ENCODE measurements at regions not wholly inside any gene's neighbourhood (a gene's known extent, or its start where the extent isn't known, plus 50 kb on each side); places are given as distances from the start of the nearest gene placed in this dataset.
"Not testable (repeated sequence)": the region's sequence is repeated elsewhere in the genome, so short reads cannot be mapped to it uniquely, and the experiment has no call there.

DNA sequence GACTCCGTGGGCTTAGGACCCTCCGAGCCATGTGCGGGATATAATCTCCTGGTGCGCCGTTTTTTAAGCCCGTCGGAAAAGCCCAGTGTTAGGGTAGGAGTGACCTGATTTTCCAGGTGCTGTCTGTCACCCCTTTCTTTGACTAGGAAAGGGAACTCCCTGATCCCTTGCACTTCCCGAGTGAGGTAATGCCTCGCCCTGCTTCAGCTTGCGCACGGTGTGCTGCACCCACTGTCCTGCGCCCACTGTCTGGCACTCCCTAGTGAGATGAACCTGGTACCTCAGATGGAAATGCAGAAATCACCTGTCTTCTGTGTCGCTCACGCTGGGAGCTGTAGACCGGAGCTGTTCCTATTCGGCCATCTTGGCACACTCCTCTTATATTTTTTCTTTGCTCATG is 95.1 kb upstream of the FRMD4B start:
- not testable (repeated sequence) for DNase-seq

DNA sequence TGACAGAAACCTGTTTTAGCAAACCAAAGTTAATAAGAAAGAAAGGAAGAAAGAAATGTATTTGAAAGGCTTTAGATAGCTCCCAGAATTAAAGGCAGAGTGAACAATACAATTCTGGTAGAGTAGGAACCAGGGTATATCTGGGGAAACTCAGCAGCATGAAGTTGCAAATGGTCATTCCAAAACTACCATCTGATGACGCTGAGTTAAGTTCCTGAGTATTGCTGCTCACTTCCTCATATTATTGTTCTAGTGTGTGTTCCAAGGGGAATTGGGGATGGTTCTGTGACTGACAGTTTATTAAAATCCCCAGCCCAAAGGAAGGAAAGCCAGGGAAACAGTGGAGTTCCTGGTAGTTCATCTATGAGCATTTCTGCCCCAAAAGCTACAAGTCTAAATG is 88.3 kb upstream of the FRMD4B start:
- DNase-seq = no peak

GRCh38 chr3:69472093-69472492 is 86.2 kb upstream of the FRMD4B start:
- DNase-seq = no peak

GRCh38 chr3:69463531-69463930 is 77.6 kb upstream of the FRMD4B start:
- DNase-seq = no peak

- no peak for DNase-seq
Measured at GRCh38 chr3:69462826-69463100, 76.9 kb upstream of the FRMD4B start.

DNA sequence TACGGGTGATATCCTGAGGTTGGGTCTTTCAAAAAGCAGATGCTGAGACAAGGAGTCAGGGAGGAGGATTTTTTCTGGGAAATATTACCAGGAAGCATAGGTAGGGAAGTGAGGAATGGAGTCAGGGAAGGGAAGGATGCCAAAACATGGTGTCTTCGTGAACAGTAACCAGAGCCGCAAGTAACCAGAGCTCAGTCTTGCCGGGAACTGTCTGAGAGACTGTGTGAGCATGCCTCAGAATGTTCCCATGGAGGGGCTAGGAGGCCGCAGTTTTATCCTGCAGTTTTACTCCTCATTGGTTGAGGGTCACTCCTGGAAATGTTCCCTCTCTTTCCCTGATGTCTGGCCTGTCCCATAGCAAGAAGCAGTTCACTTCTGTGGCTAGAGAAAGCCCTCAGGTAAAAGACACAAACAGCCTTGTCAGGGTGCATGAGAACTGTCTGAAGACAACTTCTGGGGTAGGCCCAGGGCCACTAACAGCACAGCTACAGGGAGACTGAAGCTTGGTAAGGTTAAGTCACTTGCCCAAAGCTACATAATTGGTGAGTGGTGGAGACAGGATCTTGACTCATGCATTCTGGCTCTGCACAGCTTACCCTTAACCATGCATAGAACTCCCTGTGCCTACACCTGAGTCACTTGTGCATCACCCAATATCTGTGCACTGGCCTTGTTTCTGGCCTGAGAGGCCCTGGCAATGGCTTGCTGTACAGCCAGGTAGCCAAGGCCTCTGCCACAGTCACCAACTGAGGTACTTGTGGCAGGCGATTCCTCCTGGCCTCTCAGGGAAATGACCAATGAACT is 76.3 kb upstream of the FRMD4B start:
- DNase-seq = no peak

GRCh38 chr3:69460034-69460433 is 74.1 kb upstream of the FRMD4B start:
- DNase-seq = no peak

DNA sequence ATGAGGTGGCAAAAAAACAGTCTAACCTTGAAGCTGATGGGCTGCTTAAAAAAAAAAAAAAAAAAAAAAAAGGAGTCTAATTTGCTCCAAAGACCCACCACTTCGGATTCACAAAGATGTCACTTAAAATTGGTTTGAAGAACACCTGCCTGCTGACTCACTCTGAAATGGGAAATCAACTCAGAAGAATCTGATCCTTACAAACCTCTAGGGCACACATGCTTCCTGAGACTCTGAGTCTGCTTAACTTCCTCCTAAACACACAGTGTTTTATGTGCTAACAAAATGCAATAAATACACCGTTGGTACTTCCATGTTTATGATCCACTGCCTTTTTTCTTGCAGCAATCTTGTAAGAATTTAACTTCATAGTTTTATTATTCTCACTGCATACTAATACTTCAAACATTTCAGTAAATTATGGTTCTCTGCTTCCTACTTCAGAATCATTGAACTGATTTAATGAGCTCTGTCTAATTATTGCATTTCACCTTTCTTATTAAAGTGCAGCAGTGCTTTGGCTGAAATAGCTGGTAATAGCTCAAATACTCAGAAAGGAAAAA is 73.0 kb upstream of the FRMD4B start:
- peak; percentile 35 to 56 for DNase-seq

- DNase-seq = no peak
Measured at GRCh38 chr3:69456631-69457030, 70.7 kb upstream of the FRMD4B start.

DNA sequence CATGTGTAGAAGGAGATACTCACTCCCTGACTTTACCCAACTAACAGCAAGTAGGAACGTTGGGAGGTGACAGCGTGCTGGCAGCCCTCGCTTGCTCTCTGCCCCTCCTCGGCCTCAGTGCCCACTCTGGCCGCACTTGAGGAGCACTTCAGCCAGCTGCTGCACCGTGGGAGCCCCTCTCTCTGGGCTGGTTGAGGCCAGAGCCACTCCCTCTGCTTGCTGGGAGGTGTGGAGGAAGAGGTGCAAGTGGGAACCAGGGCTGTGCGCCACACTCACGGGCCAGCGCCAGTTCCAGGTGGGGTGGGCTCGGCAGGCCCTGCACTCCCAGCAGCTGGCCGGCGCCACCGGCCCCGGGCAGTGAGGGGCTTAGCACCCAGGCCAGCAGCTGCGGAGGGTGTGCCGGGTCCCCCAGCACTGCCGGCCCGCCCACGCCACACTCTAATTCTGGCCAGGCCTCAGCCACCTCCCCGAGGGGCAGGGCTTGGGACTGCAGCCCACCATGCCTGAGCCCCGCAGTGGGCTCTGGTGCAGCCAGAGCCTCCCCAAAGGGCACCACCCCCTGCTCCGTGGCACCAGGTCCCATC is 68.4 kb upstream of the FRMD4B start:
- no peak for DNase-seq

DNA sequence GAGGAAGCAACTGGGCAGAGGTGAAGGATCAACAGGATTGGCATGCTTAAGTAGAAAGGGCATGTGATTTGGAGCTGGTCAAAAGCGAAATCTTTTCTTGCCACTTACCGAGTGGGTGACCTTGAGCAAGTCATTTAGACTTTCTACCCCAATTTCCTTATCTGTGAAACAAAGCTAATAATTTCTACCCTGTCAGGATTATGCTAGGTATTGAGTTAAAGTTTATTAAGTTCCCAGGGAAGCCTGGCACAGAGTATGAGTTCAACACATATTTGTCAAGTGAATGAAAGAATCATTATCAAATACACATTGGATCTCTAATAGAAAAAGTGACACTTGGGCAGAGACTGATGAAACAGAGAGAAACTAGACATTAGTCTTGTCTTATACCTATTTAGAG is 66.4 kb upstream of the FRMD4B start:
- DNase-seq = no peak

DNA sequence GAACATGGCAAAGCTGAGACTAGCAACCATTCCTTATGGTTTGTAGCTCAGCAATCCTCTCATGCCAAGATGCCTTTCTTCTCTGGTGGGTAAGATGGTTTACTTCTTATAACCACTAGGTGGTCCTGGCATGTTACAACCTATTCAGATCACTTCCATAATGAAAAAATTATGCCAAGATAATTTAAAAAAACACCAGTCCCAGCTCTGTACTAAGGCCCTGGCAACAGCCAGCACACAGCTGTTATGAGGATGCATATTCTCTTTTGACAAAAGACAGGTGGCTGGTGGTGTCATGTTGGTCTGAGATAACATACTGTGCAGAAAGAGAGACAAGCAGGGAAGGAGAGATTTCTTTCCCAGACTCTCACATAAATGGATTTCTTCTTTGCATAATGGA is 65.7 kb upstream of the FRMD4B start:
- no peak for DNase-seq

GRCh38 chr3:69448877-69449276 is 63.0 kb upstream of the FRMD4B start:
- DNase-seq = no peak

DNA sequence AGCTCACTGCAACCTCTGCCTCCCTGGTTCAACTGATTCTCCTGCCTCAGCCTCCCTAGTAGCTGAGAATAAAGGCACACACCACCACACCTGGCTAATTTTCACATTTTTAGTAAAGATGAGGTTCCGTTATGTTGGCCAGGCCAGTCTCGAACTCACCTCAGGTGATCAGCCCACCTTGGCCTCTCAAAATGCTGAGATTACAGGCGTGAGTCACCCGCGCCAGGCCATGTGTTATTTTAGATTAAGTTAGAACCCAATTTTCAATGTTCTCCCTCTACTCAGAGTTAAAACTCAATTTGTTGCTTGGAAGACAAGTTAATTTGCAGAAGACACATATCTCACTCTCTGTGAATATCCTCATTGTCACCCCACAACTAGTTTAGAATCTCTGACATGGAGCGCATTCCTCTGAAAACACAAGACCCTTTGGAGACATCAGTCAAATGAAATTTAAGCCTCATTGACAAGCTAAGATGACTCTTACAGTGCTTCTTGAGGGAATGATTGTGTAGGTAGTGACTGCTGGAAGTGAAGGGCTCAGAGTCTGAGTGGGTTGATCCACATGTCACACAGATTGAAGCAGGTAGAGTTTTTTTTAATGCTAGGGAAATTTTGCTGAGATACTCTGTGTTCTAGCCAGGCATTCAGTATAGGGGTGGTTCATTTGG is 60.6 kb upstream of the FRMD4B start:
- no peak for DNase-seq

- no peak for DNase-seq
Measured at GRCh38 chr3:69445498-69445897, 59.6 kb upstream of the FRMD4B start.

- DNase-seq = no peak
Measured at GRCh38 chr3:69445024-69445423, 59.1 kb upstream of the FRMD4B start.

GRCh38 chr3:69443457-69443920 is 57.6 kb upstream of the FRMD4B start:
- DNase-seq = no peak

- no peak for DNase-seq
Measured at GRCh38 chr3:69442771-69443311, 57.0 kb upstream of the FRMD4B start.

DNA sequence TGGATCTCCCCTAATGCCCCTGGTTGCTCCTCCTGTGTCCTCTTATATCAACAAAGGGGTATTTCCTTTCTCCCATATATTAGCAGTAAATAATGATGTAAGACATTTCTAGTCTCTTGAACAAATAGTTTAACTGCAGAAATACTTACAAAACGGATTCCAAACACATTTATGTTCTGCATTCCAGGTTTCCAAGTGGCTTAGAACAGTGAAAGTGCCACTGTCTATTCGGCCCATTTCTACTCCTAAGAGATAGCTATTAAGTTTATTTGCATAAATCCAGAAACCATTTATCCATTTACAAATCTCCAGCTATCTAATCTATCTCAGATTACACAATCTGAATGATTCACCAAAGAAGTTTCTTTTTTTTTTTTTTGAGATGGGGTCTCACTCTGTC is 55.8 kb upstream of the FRMD4B start:
- no peak for DNase-seq

DNA sequence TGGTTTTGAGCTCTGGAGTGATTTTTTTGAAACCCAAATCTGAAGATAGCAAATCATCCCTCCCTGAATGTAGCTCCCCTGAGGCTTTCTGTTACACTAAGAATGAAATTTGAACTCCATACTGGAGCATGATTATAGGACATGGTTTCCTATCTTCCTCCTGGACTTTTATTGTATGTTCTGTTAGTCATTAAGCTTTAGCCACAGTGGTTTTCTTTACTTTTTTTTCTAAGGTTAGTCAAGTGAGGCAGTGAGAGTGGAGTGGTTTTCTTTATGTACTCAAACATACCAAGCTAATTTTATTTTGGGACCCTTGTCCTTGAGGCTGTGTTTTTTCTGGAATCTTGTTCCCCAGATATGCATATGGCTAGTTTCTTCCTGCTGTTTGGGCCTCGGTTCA is 55.2 kb upstream of the FRMD4B start:
- DNase-seq = no peak

DNA sequence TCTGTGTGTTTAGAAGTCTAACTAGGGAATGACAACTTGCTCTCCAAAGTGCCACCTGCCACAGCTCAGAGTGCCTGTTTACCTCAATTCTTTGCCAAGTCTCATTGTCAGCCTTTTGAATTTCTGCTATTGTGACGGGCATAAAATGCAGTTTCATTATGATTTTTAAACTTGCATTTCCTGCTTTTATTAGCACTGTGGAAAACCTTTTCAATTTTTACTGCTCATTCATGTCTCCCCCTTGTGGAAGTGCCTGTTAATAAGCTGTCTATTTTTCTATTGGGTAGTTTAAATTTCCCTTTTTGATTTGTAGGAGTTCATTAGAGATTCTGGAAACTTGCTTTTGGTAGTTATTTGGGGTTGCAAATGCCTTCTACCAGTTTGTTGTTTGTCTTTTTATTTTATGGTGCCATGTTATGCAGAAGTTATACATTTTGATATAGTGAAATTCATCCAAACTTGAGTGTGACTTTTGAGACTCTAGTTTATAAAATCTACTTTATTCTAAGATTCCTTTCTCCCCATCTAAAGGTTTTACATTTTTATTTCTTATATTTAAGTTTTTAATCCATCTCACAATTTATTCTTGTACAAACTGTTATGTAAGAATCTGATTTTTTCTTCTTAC is 53.9 kb upstream of the FRMD4B start:
- peak; percentile 40 to 57 for DNase-seq

DNA sequence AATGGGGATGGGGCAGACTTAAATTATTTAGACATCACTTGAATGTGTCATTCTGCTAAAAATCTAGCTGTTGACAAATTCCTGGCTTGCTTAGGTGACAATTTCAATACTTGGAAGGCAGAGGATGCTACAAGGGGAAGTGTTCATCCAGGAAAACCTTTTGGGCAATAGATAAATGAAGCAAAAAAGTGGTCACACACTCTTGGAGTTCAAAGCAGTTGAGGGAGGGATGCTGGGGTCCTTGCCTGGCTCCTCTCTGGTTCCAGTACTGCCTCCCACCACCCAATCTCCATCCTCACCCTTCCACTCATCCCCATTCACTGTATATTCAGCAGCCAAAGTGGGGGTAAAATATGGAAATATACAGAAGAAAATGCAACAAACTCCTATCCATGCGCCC is 52.6 kb upstream of the FRMD4B start:
- DNase-seq = no peak
